GM23338 (cell line): ENCODE measurements at regions not wholly inside any gene's neighbourhood (a gene's known extent, or its start where the extent isn't known, plus 50 kb on each side); places are given as distances from the start of the nearest gene placed in this dataset.

ENCODE experiments used
- ATAC-seq: fragments of 200-7000 bp; cut with Tn5 transposase; 3 replicates; pipeline ENCODE4 v1.9.1; 2020
- DNase-seq: peaks from one replicate; pipeline ENCODE4 v3.0.0-alpha.2; 2015; ENCODE audit warnings: low spot score
- H2AFZ ChIP-seq: fragments of 200-600 bp; sonication (generic); 2 replicates; pipeline ENCODE4 v1.8.0; 2016; ENCODE audit warnings: antibody characterized with exemption, mild to moderate bottlenecking, moderate library complexity
- H3F3A ChIP-seq: fragments of 200-600 bp; sonication (generic); replicated peaks from 2 replicates; pipeline ENCODE4 v1.8.0; 2017; ENCODE audit warnings: antibody characterized with exemption, mixed run types, low read depth
- H3K27ac ChIP-seq: fragments of 200-600 bp; sonication (generic); 2 replicates; pipeline ENCODE4 v1.6.1; 2016; ENCODE audit warnings: low read depth
- H3K27me3 ChIP-seq: fragments of 200-600 bp; sonication (generic); 2 replicates; pipeline ENCODE4 v1.8.0; 2016; ENCODE audit warnings: mild to moderate bottlenecking, mixed run types, moderate library complexity; ENCODE audit not compliant: insufficient read depth
- H3K36me3 ChIP-seq: fragments of 200-600 bp; sonication (generic); 2 replicates; pipeline ENCODE4 v1.8.0; 2016; ENCODE audit warnings: mild to moderate bottlenecking; ENCODE audit not compliant: insufficient read depth
- H3K4me1 ChIP-seq: fragments of 200-600 bp; sonication (generic); 2 replicates; pipeline ENCODE4 v1.8.0; 2016; ENCODE audit warnings: mild to moderate bottlenecking, moderate library complexity; ENCODE audit not compliant: insufficient read depth
- H3K4me2 ChIP-seq: fragments of 200-600 bp; sonication (generic); 2 replicates; pipeline ENCODE4 v1.7.1; 2017; ENCODE audit warnings: mixed run types
- H3K4me3 ChIP-seq: fragments of 200-600 bp; sonication (generic); 2 replicates; pipeline ENCODE4 v1.6.1; 2016; ENCODE audit warnings: mixed run types
- H3K79me2 ChIP-seq: fragments of 200-600 bp; sonication (generic); replicated peaks from 2 replicates; pipeline ENCODE4 v1.8.0; 2017; ENCODE audit warnings: mild to moderate bottlenecking; ENCODE audit not compliant: insufficient read depth
- H3K9me2 ChIP-seq: fragments of 200-600 bp; sonication (generic); 2 replicates; pipeline ENCODE4 v1.8.0; 2017; ENCODE audit not compliant: insufficient read depth
- H4K20me1 ChIP-seq: fragments of 200-600 bp; sonication (generic); replicated peaks from 2 replicates; pipeline ENCODE4 v1.8.0; 2017; ENCODE audit warnings: mild to moderate bottlenecking; ENCODE audit not compliant: insufficient read depth
- H3K27ac Mint-ChIP-seq: 2 replicates; pipeline ENCODE4 v1.8.0; 2020; ENCODE audit warnings: inconsistent platforms, mild to moderate bottlenecking, moderate library complexity, mixed read lengths
- H3K27me3 Mint-ChIP-seq: 3 replicates; pipeline ENCODE4 v1.8.0; 2022; ENCODE audit warnings: low read depth, mild to moderate bottlenecking, moderate library complexity, mixed read lengths, inconsistent platforms; ENCODE audit not compliant: insufficient read depth, poor library complexity
- H3K36me3 Mint-ChIP-seq: 3 replicates; pipeline ENCODE4 v1.8.0; 2021; ENCODE audit warnings: low read depth, mild to moderate bottlenecking, inconsistent platforms, moderate library complexity, mixed read lengths
- H3K4me1 Mint-ChIP-seq: 3 replicates; pipeline ENCODE4 v1.8.0; 2020; ENCODE audit warnings: mild to moderate bottlenecking, inconsistent platforms, mixed read lengths
- H3K4me3 Mint-ChIP-seq: 3 replicates; pipeline ENCODE4 v1.8.0; 2021; ENCODE audit warnings: moderate library complexity, mild to moderate bottlenecking, inconsistent platforms, mixed read lengths
- H3K9me3 Mint-ChIP-seq: 3 replicates; pipeline ENCODE4 v1.8.0; 2020; ENCODE audit warnings: moderate library complexity, mild to moderate bottlenecking, inconsistent platforms, mixed read lengths
- CREB1 ChIP-seq: fragments of 250-450 bp; sonication (Bioruptor Pico); IDR thresholded peaks from 2 replicates; pipeline ENCODE4 v1.5.0; 2020; ENCODE audit warnings: low read depth, mild to moderate bottlenecking, moderate library complexity
- EZH2 ChIP-seq: fragments of 200-600 bp; sonication (generic); IDR thresholded peaks from one replicate; pipeline ENCODE4 v1.8.0; 2017; ENCODE audit warnings: antibody characterized with exemption, mild to moderate bottlenecking, low read depth; ENCODE audit not compliant: unreplicated experiment
- EZH2phosphoT487 ChIP-seq: fragments of 200-600 bp; sonication (generic); IDR thresholded peaks from one replicate; pipeline ENCODE4 v1.8.1; 2018; ENCODE audit warnings: antibody characterized with exemption; ENCODE audit not compliant: unreplicated experiment
- JUNB ChIP-seq: IDR thresholded peaks from one replicate; pipeline ENCODE4 v1.6.1; 2016; ENCODE audit warnings: antibody characterized with exemption; ENCODE audit not compliant: unreplicated experiment
- NANOG ChIP-seq: IDR thresholded peaks from 2 replicates; pipeline ENCODE4 v1.6.1; 2016; ENCODE audit warnings: antibody characterized with exemption, borderline replicate concordance
- POLR2AphosphoS5 ChIP-seq: IDR thresholded peaks from 2 replicates; pipeline ENCODE4 v1.6.1; 2016; ENCODE audit warnings: antibody characterized with exemption, low read depth
- STAT1 ChIP-seq: IDR thresholded peaks from one replicate; pipeline ENCODE4 v1.6.1; 2016; ENCODE audit warnings: antibody characterized with exemption; ENCODE audit not compliant: unreplicated experiment
- ZNF114 ChIP-seq: fragments of 250-450 bp; sonication (Bioruptor Pico); IDR thresholded peaks from 2 replicates; pipeline ENCODE4 v1.5.0; 2020; ENCODE audit warnings: mild to moderate bottlenecking, moderate library complexity
- ZNF331 ChIP-seq: fragments of 250-450 bp; sonication (Bioruptor Pico); IDR thresholded peaks from 2 replicates; pipeline ENCODE4 v1.5.0; 2020; ENCODE audit warnings: low read depth, mild to moderate bottlenecking, moderate library complexity
- TF ChIP-seq, protein P1 (sequence below), 2 experiments: fragments of 200-600 bp in 1 of 2; sonication (generic) in 1 of 2; conservative IDR thresholded peaks; 2 replicates each; pipeline versions ENCODE4 v1.5.1 to v1.6.1; 2016 to 2017; ENCODE audit warnings: antibody characterized with exemption in 2 of 2, low read depth in 2 of 2, mild to moderate bottlenecking in 2 of 2, moderate library complexity in 1 of 2
- TF ChIP-seq, protein P2 (sequence below): IDR thresholded peaks from one replicate; pipeline ENCODE4 v1.6.1; 2018; ENCODE audit warnings: antibody characterized with exemption; ENCODE audit not compliant: unreplicated experiment
- TF ChIP-seq, protein P3 (sequence below): IDR thresholded peaks from 2 replicates; pipeline ENCODE4 v1.6.1; 2016; ENCODE audit warnings: antibody characterized with exemption
- TF ChIP-seq, protein P4 (sequence below): fragments of 250-450 bp; sonication (Bioruptor Pico); IDR thresholded peaks from 2 replicates; pipeline ENCODE4 v1.5.0; 2020; ENCODE audit warnings: mild to moderate bottlenecking, moderate library complexity

DNA sequence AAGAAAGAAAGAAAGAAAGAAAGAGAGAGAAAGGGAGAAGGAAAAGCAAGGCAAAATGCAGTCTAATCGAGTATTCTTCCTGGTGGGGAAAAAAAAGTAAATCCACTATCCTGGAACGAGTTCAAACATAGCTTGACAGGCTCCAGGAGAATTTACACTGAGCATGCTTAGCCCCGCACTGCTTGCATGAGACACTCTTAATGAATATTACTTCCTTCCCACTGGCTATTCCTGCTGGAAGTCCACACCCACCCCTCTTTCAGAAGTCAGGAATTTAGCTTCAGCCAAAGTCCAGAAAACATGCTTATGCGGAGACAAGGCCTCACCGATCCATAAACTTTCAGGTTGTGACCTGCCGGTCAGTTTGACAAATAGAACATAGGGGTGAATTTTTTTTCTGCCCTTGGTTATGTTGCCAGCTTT lies 251.8 kb upstream of the BLID start:
- ATAC-seq: no peak; the same call in 2 of the 3 replicates
- Mint-ChIP-seq H3K27me3 (peaks cover 1% of the 10 kb centered on the region), H3K4me3 (no peak overlapping the region), H3K9me3 (no peaks in the 10 kb centered on the region), H3K4me1 (peaks cover 25% of the 10 kb centered on the region), H3K27ac (no peak overlapping the region), H3K36me3 (no peaks in the 10 kb centered on the region)
- no peak for TF ChIP-seq STAT1
- TF ChIP-seq, protein P1, sequence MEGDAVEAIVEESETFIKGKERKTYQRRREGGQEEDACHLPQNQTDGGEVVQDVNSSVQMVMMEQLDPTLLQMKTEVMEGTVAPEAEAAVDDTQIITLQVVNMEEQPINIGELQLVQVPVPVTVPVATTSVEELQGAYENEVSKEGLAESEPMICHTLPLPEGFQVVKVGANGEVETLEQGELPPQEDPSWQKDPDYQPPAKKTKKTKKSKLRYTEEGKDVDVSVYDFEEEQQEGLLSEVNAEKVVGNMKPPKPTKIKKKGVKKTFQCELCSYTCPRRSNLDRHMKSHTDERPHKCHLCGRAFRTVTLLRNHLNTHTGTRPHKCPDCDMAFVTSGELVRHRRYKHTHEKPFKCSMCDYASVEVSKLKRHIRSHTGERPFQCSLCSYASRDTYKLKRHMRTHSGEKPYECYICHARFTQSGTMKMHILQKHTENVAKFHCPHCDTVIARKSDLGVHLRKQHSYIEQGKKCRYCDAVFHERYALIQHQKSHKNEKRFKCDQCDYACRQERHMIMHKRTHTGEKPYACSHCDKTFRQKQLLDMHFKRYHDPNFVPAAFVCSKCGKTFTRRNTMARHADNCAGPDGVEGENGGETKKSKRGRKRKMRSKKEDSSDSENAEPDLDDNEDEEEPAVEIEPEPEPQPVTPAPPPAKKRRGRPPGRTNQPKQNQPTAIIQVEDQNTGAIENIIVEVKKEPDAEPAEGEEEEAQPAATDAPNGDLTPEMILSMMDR (conservative IDR thresholded peaks at IDR 0.05; ENCODE audit: low read depth in 2 of 2): no peak
- no peak for TF ChIP-seq EZH2phosphoT487
- TF ChIP-seq EZH2: no peak
- TF ChIP-seq, protein P2, sequence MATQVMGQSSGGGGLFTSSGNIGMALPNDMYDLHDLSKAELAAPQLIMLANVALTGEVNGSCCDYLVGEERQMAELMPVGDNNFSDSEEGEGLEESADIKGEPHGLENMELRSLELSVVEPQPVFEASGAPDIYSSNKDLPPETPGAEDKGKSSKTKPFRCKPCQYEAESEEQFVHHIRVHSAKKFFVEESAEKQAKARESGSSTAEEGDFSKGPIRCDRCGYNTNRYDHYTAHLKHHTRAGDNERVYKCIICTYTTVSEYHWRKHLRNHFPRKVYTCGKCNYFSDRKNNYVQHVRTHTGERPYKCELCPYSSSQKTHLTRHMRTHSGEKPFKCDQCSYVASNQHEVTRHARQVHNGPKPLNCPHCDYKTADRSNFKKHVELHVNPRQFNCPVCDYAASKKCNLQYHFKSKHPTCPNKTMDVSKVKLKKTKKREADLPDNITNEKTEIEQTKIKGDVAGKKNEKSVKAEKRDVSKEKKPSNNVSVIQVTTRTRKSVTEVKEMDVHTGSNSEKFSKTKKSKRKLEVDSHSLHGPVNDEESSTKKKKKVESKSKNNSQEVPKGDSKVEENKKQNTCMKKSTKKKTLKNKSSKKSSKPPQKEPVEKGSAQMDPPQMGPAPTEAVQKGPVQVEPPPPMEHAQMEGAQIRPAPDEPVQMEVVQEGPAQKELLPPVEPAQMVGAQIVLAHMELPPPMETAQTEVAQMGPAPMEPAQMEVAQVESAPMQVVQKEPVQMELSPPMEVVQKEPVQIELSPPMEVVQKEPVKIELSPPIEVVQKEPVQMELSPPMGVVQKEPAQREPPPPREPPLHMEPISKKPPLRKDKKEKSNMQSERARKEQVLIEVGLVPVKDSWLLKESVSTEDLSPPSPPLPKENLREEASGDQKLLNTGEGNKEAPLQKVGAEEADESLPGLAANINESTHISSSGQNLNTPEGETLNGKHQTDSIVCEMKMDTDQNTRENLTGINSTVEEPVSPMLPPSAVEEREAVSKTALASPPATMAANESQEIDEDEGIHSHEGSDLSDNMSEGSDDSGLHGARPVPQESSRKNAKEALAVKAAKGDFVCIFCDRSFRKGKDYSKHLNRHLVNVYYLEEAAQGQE: no peak
- no peak for TF ChIP-seq ZNF114 (CRISPR knock-in tag)
- TF ChIP-seq, protein P3, sequence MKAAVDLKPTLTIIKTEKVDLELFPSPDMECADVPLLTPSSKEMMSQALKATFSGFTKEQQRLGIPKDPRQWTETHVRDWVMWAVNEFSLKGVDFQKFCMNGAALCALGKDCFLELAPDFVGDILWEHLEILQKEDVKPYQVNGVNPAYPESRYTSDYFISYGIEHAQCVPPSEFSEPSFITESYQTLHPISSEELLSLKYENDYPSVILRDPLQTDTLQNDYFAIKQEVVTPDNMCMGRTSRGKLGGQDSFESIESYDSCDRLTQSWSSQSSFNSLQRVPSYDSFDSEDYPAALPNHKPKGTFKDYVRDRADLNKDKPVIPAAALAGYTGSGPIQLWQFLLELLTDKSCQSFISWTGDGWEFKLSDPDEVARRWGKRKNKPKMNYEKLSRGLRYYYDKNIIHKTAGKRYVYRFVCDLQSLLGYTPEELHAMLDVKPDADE: no peak
- TF ChIP-seq CREB1 (CRISPR knock-in tag): no peak
- TF ChIP-seq, protein P4, sequence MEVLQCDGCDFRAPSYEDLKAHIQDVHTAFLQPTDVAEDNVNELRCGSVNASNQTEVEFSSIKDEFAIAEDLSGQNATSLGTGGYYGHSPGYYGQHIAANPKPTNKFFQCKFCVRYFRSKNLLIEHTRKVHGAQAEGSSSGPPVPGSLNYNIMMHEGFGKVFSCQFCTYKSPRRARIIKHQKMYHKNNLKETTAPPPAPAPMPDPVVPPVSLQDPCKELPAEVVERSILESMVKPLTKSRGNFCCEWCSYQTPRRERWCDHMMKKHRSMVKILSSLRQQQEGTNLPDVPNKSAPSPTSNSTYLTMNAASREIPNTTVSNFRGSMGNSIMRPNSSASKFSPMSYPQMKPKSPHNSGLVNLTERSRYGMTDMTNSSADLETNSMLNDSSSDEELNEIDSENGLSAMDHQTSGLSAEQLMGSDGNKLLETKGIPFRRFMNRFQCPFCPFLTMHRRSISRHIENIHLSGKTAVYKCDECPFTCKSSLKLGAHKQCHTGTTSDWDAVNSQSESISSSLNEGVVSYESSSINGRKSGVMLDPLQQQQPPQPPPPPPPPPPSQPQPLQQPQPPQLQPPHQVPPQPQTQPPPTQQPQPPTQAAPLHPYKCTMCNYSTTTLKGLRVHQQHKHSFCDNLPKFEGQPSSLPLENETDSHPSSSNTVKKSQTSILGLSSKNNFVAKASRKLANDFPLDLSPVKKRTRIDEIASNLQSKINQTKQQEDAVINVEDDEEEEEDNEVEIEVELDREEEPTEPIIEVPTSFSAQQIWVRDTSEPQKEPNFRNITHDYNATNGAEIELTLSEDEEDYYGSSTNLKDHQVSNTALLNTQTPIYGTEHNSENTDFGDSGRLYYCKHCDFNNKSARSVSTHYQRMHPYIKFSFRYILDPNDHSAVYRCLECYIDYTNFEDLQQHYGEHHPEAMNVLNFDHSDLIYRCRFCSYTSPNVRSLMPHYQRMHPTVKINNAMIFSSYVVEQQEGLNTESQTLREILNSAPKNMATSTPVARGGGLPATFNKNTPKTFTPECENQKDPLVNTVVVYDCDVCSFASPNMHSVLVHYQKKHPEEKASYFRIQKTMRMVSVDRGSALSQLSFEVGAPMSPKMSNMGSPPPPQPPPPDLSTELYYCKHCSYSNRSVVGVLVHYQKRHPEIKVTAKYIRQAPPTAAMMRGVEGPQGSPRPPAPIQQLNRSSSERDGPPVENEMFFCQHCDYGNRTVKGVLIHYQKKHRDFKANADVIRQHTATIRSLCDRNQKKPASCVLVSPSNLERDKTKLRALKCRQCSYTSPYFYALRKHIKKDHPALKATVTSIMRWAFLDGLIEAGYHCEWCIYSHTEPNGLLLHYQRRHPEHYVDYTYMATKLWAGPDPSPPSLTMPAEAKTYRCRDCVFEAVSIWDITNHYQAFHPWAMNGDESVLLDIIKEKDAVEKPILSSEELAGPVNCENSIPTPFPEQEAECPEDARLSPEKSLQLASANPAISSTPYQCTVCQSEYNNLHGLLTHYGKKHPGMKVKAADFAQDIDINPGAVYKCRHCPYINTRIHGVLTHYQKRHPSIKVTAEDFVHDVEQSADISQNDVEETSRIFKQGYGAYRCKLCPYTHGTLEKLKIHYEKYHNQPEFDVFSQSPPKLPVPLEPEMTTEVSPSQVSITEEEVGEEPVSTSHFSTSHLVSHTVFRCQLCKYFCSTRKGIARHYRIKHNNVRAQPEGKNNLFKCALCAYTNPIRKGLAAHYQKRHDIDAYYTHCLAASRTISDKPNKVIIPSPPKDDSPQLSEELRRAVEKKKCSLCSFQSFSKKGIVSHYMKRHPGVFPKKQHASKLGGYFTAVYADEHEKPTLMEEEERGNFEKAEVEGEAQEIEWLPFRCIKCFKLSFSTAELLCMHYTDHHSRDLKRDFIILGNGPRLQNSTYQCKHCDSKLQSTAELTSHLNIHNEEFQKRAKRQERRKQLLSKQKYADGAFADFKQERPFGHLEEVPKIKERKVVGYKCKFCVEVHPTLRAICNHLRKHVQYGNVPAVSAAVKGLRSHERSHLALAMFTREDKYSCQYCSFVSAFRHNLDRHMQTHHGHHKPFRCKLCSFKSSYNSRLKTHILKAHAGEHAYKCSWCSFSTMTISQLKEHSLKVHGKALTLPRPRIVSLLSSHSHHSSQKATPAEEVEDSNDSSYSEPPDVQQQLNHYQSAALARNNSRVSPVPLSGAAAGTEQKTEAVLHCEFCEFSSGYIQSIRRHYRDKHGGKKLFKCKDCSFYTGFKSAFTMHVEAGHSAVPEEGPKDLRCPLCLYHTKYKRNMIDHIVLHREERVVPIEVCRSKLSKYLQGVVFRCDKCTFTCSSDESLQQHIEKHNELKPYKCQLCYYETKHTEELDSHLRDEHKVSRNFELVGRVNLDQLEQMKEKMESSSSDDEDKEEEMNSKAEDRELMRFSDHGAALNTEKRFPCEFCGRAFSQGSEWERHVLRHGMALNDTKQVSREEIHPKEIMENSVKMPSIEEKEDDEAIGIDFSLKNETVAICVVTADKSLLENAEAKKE (CRISPR knock-in tag): no peak
- no peak for TF ChIP-seq POLR2AphosphoS5
- TF ChIP-seq NANOG: no peak
- TF ChIP-seq ZNF331 (CRISPR knock-in tag): no peak
- TF ChIP-seq JUNB: no peak
- DNase-seq: no peak
- H3K27ac ChIP-seq: no peak overlapping the region
- H3F3A ChIP-seq: no peaks in the 10 kb centered on the region
- H3K27me3 ChIP-seq: no peaks in the 10 kb centered on the region
- H4K20me1 ChIP-seq: no peaks in the 10 kb centered on the region
- peaks cover 5% of the 10 kb centered on the region; the same call in 1 of the 2 replicates for H3K4me1 ChIP-seq
- no peaks in the 10 kb centered on the region for H3K9me2 ChIP-seq
- H2AFZ ChIP-seq: peak overlapping the region; percentile 8; the same call in 1 of the 2 replicates
- no peak overlapping the region for H3K4me2 ChIP-seq
- H3K79me2 ChIP-seq: no peaks in the 10 kb centered on the region
- H3K4me3 ChIP-seq: no peak overlapping the region
- no peaks in the 10 kb centered on the region for H3K36me3 ChIP-seq
